SIG-M5 (cell line): ENCODE measurements at regions not wholly inside any gene's neighbourhood (a gene's known extent, or its start where the extent isn't known, plus 50 kb on each side); places are given as distances from the start of the nearest gene placed in this dataset.
"Not testable (repeated sequence)": the region's sequence is repeated elsewhere in the genome, so short reads cannot be mapped to it uniquely, and the experiment has no call there.

Experiments used
- DNase-seq: peaks from one replicate; lab custom pipeline; 2025; lab: John Stamatoyannopoulos, UW

GRCh38 chr12:131391399-131391798, 319.5 kb upstream of the SFSWAP start:
- no peak for DNase-seq

GRCh38 chr12:131394752-131395151, 316.1 kb upstream of the SFSWAP start:
- DNase-seq: not testable (repeated sequence)

GRCh38 chr12:131395209-131395684, 315.6 kb upstream of the SFSWAP start:
- not testable (repeated sequence) for DNase-seq

- no peak for DNase-seq
These were observed 314.8 kb upstream of the SFSWAP start for GRCh38 chr12:131395971-131396573.

GRCh38 chr12:131397493-131398181, 313.3 kb upstream of the SFSWAP start:
- no peak for DNase-seq

GRCh38 chr12:131399000-131399399, 311.9 kb upstream of the SFSWAP start:
- DNase-seq: no peak

GRCh38 chr12:131400668-131401294, 310.1 kb upstream of the SFSWAP start:
- DNase-seq: not testable (repeated sequence)

- DNase-seq: not testable (repeated sequence)
These were observed 308.8 kb upstream of the SFSWAP start for GRCh38 chr12:131401907-131402633.

GRCh38 chr12:131402781-131403396, 308.0 kb upstream of the SFSWAP start:
- DNase-seq: no peak

GRCh38 chr12:131403676-131404075, 307.2 kb upstream of the SFSWAP start:
- no peak for DNase-seq

GRCh38 chr12:131404705-131405104, 306.2 kb upstream of the SFSWAP start:
- DNase-seq: no peak

- DNase-seq: no peak
These were observed 303.5 kb upstream of the SFSWAP start for GRCh38 chr12:131407221-131408035.

GRCh38 chr12:131408036-131408365, 302.9 kb upstream of the SFSWAP start:
- no peak for DNase-seq

- no peak for DNase-seq
These were observed 302.4 kb upstream of the SFSWAP start for GRCh38 chr12:131408484-131408883.

GRCh38 chr12:131409211-131409610, 301.7 kb upstream of the SFSWAP start:
- no peak for DNase-seq

- DNase-seq: not testable (repeated sequence)
These were observed 299.1 kb upstream of the SFSWAP start for GRCh38 chr12:131411827-131412226.

GRCh38 chr12:131413006-131413405, 297.9 kb upstream of the SFSWAP start:
- DNase-seq: no peak

GRCh38 chr12:131413471-131413870, 297.4 kb upstream of the SFSWAP start:
- DNase-seq: no peak

- not testable (repeated sequence) for DNase-seq
These were observed 296.6 kb upstream of the SFSWAP start for GRCh38 chr12:131414155-131414922.

GRCh38 chr12:131415781-131416180, 295.1 kb upstream of the SFSWAP start:
- DNase-seq: no peak
